T follicular helper cell (primary cell): ENCODE measurements at regions not wholly inside any gene's neighbourhood (a gene's known extent, or its start where the extent isn't known, plus 50 kb on each side); places are given as distances from the start of the nearest gene placed in this dataset.
"Not testable (repeated sequence)": the region's sequence is repeated elsewhere in the genome, so short reads cannot be mapped to it uniquely, and the experiment has no call there.

Source experiments
- DNase-seq: peaks from one replicate; pipeline ENCODE4 v3.0.0-alpha.2; 2020; ENCODE audit warnings: low read depth

- DNase-seq, result not testable (repeated sequence)
Observed at GRCh38 chr15:20089541-20089940, 452.1 kb downstream of the GOLGA6L6 start.

GRCh38 chr15:20084026-20084425 lies 457.6 kb downstream of the GOLGA6L6 start:
- DNase-seq, result not testable (repeated sequence)

- not testable (repeated sequence) for DNase-seq
Observed at GRCh38 chr15:20074082-20074481, 467.5 kb downstream of the GOLGA6L6 start.

GRCh38 chr15:20069043-20069442 lies 472.6 kb downstream of the GOLGA6L6 start:
- DNase-seq, result not testable (repeated sequence)

- DNase-seq, result not testable (repeated sequence)
Observed at GRCh38 chr15:20066173-20066572, 475.4 kb downstream of the GOLGA6L6 start.

GRCh38 chr15:20065508-20065907 lies 476.1 kb downstream of the GOLGA6L6 start:
- not testable (repeated sequence) for DNase-seq

GRCh38 chr15:20063167-20063566 lies 478.4 kb downstream of the GOLGA6L6 start:
- not testable (repeated sequence) for DNase-seq

GRCh38 chr15:20060838-20061237 lies 480.8 kb downstream of the GOLGA6L6 start:
- not testable (repeated sequence) for DNase-seq

- DNase-seq, result not testable (repeated sequence)
Observed at GRCh38 chr15:20056871-20057270, 484.7 kb downstream of the GOLGA6L6 start.

GRCh38 chr15:20055921-20056320 lies 485.7 kb downstream of the GOLGA6L6 start:
- not testable (repeated sequence) for DNase-seq

- not testable (repeated sequence) for DNase-seq
Observed at GRCh38 chr15:20048189-20048588, 493.4 kb downstream of the GOLGA6L6 start.

- DNase-seq, result not testable (repeated sequence)
Observed at GRCh38 chr15:20045165-20045564, 496.4 kb downstream of the GOLGA6L6 start.

GRCh38 chr15:20040691-20041090 lies 500.9 kb downstream of the GOLGA6L6 start:
- DNase-seq, result not testable (repeated sequence)

- DNase-seq, result not testable (repeated sequence)
Observed at GRCh38 chr15:20025040-20025439, 516.6 kb downstream of the GOLGA6L6 start.

GRCh38 chr15:20022349-20022748 lies 519.3 kb downstream of the GOLGA6L6 start:
- DNase-seq, result not testable (repeated sequence)

- not testable (repeated sequence) for DNase-seq
Observed at GRCh38 chr15:20021351-20021750, 520.2 kb downstream of the GOLGA6L6 start.

- DNase-seq, result not testable (repeated sequence)
Observed at GRCh38 chr15:20020588-20020987, 521.0 kb downstream of the GOLGA6L6 start.

GRCh38 chr15:20019758-20020157 lies 521.8 kb downstream of the GOLGA6L6 start:
- not testable (repeated sequence) for DNase-seq

GRCh38 chr15:20017581-20017980 lies 524.0 kb downstream of the GOLGA6L6 start:
- not testable (repeated sequence) for DNase-seq

- DNase-seq, result not testable (repeated sequence)
Observed at GRCh38 chr15:20016941-20017340, 524.7 kb downstream of the GOLGA6L6 start.

GRCh38 chr15:20012837-20013236 lies 528.8 kb downstream of the GOLGA6L6 start:
- not testable (repeated sequence) for DNase-seq

- DNase-seq, result not testable (repeated sequence)
Observed at GRCh38 chr15:20010759-20011158, 530.8 kb downstream of the GOLGA6L6 start.

GRCh38 chr15:20009619-20010018 lies 532.0 kb downstream of the GOLGA6L6 start:
- not testable (repeated sequence) for DNase-seq

- not testable (repeated sequence) for DNase-seq
Observed at GRCh38 chr15:20007338-20007737, 534.3 kb downstream of the GOLGA6L6 start.
